ENCODE measurements at regions not wholly inside any gene's neighbourhood (a gene's known extent, or its start where the extent isn't known, plus 50 kb on each side); places are given as distances from the start of the nearest gene placed in this dataset.

GRCh38 chr20:23244916-23245552 lies 105.6 kb upstream of the NXT1 start:
- intact Hi-C loops (cut with DNase I): no loop called here
- Histone ChIP-seq H3K27ac (no peak overlapping the region), H3K27me3 (no peaks in the 10 kb centered on the region), H3K4me3 (no peak overlapping the region), H3K36me3 (no peaks in the 10 kb centered on the region), H3K9me3 (no peaks in the 10 kb centered on the region), H3K4me1 (no peaks in the 10 kb centered on the region)
- no peak for TF ChIP-seq CTCF (IDR thresholded peaks at IDR 0.05)
- no peak for TF ChIP-seq POLR2A (IDR thresholded peaks at IDR 0.05)
- ATAC-seq (peak in 1 of 4 donors; percentile 13), DNase-seq (peak in 1 of 3 donors; percentile 31)
- WGBS (ENCODE audit: insufficient coverage, low coverage, low lambda C conversion rate, missing lambda C conversion rate): 73% methylated on average over 8 of the region's 13 CpGs

- Histone ChIP-seq H3K27ac (no peak overlapping the region), H3K36me3 (no peaks in the 10 kb centered on the region), H3K27me3 (no peaks in the 10 kb centered on the region), H3K4me1 (no peaks in the 10 kb centered on the region), H3K4me3 (no peak overlapping the region), H3K9me3 (no peaks in the 10 kb centered on the region)
- TF ChIP-seq POLR2A (IDR thresholded peaks at IDR 0.05): no peak
- no peak for TF ChIP-seq CTCF (IDR thresholded peaks at IDR 0.05)
- 56% methylated on average over 11 of the region's 27 CpGs for WGBS (ENCODE audit: insufficient coverage, low coverage, low lambda C conversion rate, missing lambda C conversion rate)
- intact Hi-C loops (cut with DNase I): no loop called here
- DNase-seq (peak in 1 of 3 donors; percentile 42), ATAC-seq (peak in 1 of 4 donors; percentile 18)
These were observed 106.3 kb upstream of the NXT1 start for GRCh38 chr20:23244156-23244915.

- 87% methylated on average over 3 of the region's 4 CpGs for WGBS (ENCODE audit: insufficient coverage, low coverage, low lambda C conversion rate, missing lambda C conversion rate)
- no peaks in the 10 kb centered on the region for H3K4me1 ChIP-seq
- H3K36me3 ChIP-seq: no peaks in the 10 kb centered on the region
- no peak for DNase-seq
- no peaks in the 10 kb centered on the region for H3K9me3 ChIP-seq
- intact Hi-C loops (cut with DNase I): no loop called here
- H3K4me3 ChIP-seq: no peak overlapping the region
- TF ChIP-seq POLR2A (IDR thresholded peaks at IDR 0.05) (no peak), CTCF (IDR thresholded peaks at IDR 0.05) (no peak)
- no peak overlapping the region for H3K27ac ChIP-seq
- H3K27me3 ChIP-seq: no peaks in the 10 kb centered on the region
- no peak for ATAC-seq
These were observed 106.8 kb upstream of the NXT1 start for GRCh38 chr20:23243791-23244155.

- WGBS (ENCODE audit: insufficient coverage, low coverage, low lambda C conversion rate, missing lambda C conversion rate): 49% methylated on average over 3 of the region's 5 CpGs
- no peaks in the 10 kb centered on the region for H3K36me3 ChIP-seq
- intact Hi-C loops (cut with DNase I): no loop called here
- H3K9me3 ChIP-seq: no peaks in the 10 kb centered on the region
- TF ChIP-seq POLR2A (IDR thresholded peaks at IDR 0.05) (no peak), CTCF (IDR thresholded peaks at IDR 0.05) (no peak)
- DNase-seq (no peak), ATAC-seq (no peak)
- H3K4me1 ChIP-seq: no peaks in the 10 kb centered on the region
- H3K27ac ChIP-seq: no peak overlapping the region
- no peaks in the 10 kb centered on the region for H3K27me3 ChIP-seq
- H3K4me3 ChIP-seq: no peak overlapping the region
These were observed 107.9 kb upstream of the NXT1 start for GRCh38 chr20:23242556-23243180.

Data from right lobe of liver (tissue), 6 donors.